Fibroblast of skin of right quadriceps (primary cell): ENCODE measurements at regions not wholly inside any gene's neighbourhood (a gene's known extent, or its start where the extent isn't known, plus 50 kb on each side); places are given as distances from the start of the nearest gene placed in this dataset.

ENCODE experiments used
- DNase-seq: peaks from one replicate; pipeline ENCODE4 v3.0.0-alpha.2; 2013

- DNase-seq = no peak
These were observed 80.3 kb upstream of the UQCRFS1 start for GRCh38 chr19:29293292-29293691.

DNA sequence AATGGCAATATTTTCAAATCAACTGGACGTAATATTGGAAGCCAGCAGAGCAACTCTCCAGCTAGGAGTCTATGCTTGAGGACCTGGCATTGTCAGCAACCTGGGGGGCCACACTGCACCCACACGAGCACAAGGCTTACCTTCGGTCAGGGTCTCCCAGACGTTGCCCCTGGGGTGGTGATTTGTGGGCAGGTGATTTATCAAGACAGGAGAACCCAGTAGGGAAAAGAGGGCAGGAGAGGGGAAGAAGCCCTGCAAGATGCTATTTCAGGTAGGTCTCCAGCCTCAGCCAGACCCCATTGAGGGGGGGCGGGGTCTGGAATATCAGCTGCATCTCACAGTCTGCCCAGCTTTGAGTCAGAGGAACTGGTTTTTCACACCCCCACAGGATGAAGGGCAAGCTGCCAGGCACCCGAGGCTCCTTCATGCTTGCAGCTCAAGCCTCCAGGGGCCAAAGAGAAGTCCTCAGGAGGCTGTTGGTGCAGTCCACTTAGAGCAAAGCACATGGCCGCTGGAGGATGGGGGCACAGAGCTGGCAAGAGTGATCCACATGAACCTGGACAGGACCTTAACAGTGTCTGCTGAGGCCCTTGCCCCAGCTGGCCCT, 80.9 kb upstream of the UQCRFS1 start:
- DNase-seq = no peak

- DNase-seq = peak; percentile 31
These were observed 81.4 kb upstream of the UQCRFS1 start for GRCh38 chr19:29294343-29294811.

DNA sequence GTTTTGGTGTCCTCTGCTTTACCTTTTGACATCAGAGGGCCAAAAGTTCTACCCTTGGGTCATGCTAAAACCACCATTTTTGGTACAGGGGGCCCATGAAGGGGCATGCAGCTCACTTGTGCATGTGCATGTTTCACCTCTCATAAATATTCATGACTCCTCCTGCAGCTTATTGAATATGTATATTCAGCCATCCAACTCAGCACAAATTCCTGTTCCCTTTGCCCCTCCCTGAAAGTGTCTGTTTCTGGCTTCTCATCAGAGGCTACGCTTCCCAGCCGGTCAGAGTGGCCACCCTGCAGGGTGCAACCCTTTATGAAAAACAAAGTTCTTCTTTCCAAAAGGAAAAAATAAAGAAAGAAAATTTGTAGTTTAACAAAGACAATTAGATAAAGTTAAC, 82.3 kb upstream of the UQCRFS1 start:
- DNase-seq = no peak

DNA sequence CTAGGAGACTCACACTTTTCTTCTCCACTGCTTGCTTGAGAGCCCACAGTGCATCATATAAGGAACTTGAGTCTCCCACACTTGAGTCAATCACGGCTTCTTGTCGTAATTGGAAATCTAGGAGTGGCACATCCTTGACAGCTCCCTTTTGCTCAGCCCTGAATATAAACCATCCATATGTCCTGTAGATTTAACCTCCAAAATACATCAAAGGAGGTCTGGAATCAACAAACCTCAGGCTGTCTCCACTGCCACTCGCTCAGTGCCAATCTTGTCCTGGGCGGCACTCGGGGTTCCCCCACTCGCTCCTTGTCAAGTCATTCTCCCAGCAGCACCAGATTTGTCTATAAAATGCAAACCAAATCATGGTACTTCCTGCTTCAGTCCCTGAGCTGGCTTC, 84.4 kb upstream of the UQCRFS1 start:
- DNase-seq = no peak

- no peak for DNase-seq
These were observed 86.7 kb upstream of the UQCRFS1 start for GRCh38 chr19:29299416-29300380.

DNA sequence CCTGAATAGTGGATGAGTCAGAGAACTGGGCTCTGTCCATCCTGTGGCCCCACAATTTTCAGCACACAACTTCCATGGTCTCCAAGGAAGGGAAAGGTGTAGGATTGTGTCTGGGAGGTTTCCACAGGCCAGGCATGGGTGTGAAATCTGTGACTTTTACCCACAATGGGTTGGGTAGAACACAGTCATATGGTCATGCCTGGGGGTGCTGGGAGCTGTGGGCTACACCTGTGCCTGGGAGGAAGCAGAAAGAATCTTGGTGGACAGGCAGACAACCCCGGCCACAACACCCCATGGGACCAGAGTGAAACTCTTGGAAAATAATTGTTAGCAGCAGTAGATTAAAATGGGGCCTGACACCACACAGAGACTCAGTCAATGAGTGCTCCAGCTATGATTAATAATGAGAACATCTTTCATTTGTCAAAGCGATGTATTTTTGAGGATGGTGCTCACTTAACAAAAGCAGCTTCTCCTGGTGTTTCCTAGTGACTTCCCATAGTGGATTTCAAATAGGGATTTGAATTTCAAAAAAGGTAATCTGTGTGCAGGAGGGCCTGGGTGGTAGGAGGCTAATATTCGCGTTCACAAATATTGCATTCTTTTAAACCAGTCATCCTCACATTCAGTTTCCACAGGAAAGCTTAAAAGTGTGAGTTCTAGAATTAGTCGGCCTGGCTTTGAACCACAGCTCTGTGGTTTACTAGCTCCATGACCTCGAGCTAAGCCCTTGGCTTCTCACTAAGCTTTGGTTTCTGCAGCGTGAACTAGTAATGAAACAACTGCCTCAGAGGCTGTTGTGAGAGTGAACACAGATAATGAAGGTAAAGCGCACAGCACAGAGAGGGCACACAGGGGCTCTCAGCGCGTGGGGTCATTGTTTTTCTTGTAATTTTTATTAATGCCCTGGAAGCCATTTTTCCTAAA, 89.3 kb upstream of the UQCRFS1 start:
- DNase-seq = no peak

- no peak for DNase-seq
These were observed 90.2 kb upstream of the UQCRFS1 start for GRCh38 chr19:29303069-29303718.

DNA sequence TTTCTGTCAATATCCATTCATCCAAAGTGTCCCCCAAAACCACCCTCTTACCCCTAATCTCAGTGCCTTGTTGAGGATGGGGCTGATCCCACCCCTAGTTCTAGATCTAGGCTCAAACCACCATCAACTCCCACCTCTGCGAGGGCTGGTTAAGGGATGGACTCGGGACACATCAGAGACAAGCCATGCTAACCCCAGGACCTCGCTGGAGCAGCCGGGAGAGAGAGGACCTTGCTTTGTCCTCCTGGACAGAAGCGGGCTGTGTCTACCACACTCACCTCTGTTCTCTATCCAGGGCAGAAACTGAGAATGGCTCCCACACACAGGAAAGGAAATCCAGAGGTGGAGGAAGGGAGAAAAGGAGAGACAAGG, 90.8 kb upstream of the UQCRFS1 start:
- no peak for DNase-seq

GRCh38 chr19:29305268-29305667, 92.3 kb upstream of the UQCRFS1 start:
- no peak for DNase-seq

DNA sequence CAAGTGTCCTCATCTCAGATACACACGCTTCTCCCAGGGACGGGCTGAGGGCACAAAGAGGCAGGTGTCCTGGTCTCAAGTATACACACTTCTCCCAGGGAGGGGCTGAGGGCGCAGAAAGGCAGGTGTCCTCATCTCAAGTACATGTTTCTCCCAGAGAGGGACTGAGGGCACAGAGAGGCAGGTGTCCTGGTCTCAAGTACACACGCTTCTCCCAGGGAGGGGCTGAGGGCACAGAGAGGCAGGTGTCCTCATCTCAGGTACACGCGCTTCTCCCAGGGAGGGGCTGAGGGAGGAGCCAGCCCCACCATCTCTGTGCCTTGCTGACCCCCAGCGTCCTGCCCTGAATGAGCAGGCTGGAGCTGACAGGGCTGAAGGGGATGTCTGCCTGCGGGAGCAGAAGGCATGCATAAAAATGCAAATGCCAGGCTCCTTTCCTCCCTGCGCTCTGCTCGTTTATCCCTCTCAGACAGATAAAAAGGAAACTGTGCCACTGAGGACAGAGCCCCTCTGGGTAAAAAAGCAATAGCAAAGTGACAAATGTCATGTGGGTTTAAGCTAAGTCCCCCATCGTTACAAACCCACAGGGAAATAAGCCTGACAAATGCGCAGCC, 96.1 kb upstream of the UQCRFS1 start:
- DNase-seq = no peak

DNA sequence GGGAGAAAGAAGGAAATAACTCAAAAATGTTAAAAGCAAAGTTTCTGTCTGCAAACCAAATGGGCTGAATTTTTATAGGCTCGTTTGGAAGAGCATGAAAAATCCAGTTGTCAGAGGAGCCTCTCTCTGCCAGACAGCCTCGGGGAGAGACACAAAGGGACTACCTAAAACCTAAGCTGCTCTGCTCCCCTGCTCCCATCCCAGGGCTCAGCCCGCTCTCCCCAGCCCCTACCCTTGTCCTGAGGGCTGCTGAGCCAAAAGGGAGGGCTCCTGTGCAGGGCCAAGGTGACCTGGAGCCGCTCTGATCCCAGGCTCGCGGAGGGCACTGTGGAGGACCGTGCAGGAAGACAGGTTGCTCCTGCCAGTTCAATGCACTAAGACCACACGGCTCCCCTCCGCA, 96.7 kb upstream of the UQCRFS1 start:
- DNase-seq = no peak

DNA sequence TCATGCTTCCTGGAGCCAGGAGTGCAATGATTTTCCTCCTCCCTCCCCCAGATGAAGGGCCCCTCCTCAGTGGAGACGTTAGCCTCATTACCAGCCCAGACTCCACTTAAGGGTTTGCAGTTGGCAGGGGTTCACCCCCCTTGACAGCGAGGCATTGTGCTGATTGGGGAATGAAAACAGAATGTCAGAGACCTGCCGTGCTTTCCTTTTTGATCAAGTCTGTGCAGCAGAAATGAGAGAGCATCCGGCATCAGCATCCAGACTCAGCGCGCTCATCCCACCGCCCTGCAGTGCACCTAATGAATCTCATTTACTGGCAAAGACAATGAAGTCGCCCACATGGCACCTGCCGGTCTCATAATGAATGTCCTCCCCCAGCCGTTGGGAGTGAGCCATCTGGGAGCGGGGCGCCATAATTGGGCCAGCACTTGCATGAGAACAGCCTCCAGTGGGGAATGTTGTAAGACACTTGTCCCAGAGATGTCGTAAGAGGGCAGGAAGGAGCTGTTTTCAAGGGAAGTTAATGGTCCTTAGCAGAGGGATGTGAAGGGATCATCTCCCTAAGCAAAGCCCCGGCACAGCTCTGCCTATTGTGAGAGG, 98.3 kb upstream of the UQCRFS1 start:
- no peak for DNase-seq

GRCh38 chr19:29315556-29316190, 102.7 kb upstream of the UQCRFS1 start:
- no peak for DNase-seq

DNA sequence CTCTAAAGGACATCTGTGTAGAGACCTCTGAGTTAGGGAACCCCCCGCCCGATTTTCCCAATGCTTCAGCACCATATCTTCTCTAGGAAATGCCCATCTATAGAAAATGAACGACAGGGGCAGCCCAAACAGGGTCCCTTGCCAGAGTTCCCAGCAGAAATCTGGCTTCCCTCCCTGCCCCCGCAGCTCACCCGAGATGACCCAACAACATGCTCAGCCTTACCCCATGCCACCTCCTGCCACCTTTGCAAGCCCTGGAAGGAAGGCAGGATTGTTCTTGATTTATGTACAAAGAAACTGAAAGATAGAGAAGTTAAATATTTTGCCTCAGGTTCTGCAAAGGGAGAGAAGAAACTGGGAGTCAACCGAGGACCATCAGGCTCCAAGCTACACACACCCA, 105.6 kb upstream of the UQCRFS1 start:
- DNase-seq = no peak

DNA sequence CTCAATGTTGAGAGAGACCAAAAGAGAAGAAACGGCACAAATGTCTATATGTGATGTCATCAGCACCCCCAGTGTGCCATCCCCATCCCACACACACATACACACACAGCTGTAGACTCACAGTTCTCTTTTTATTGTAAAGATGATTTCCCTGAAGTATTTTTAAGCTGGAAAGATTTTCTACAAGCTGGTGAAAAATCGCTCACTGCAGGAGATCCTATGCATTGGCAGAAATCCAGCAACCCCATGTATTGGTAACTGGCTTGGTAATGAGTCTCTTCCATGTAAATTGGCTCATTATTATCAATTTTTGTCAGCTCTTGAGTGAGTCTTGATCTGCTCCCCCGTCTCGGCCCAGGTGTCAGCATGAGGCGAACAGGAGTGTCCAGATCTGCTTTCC, 107.1 kb upstream of the UQCRFS1 start:
- DNase-seq = no peak

DNA sequence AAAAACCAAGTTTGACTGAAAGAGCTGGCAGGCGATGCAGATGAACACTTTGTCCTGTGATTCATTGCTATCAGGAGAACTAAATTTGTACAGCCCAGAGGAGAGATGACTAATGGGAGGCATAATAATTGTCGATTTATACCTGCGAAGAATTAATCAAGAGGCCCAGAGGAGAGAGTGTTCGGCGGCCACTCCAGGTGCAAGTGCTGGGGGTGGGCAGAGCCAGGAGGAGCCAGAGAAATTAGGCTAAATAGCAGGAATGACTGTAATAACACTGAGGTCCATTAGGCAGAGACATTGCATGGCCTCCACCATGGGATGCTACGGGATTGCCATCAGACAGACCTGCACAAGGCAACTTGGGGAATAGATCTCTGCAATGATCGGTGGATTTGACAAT, 107.7 kb upstream of the UQCRFS1 start:
- no peak for DNase-seq

GRCh38 chr19:29321116-29321515, 108.2 kb upstream of the UQCRFS1 start:
- DNase-seq = no peak

DNA sequence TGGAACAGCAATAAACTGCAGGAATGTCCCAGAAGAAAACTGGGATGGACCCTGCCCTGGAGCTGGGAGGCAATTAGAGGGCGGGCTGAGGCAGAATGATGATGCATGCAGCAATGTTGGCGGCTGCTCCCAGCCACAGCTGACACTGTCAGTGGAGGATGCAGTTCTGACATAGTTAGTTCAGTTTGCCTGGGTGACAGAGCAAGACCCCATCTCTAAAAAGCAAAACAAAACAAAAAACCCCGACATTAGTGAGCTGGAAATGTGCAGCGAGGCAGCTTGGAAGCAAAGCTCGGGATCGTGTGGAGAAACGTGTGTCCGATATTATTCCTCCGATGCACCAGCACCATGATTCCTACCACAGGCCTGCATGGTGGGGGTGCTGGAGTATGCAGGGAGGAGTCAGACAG, 110.1 kb upstream of the UQCRFS1 start:
- no peak for DNase-seq

DNA sequence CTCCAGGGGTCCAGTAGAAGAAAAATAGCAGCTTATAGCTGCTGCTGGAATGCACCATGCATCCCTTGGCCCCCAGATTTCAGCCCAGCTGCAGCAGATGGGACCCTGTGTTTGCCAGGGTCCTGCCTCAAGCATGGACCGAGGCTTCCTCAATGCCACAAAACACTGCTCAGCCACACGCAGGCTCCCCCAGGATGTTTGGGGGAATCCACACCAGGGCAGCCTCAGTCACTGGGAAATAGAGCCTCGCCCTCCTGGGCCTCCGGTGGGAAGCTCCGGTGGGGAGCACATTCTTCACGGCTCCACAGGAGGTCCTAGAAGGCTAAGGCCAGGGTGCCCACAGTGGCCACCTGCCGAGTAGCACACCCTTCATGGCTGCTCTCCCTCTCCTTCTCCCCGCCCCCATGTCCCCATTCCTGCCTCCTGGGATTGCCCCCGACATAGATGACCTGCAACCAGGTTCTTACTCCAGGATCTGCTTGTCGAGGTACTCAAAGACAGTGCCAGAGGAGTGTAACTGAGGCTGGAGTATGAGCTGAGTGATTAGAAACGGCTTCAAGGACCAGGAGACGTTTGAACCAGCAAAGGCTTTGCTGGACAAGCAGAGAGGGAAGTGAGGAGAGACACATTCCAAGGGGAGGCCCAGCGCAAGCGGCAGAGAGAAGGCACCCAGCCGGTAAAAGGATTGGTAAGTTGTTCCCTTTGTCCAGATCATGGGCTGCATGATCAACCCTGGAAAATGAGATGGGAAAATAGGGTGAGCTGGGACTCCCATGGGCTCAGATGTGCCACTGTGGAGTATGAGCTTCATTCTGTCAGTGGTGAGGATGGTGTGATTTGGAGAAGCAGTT, 110.7 kb upstream of the UQCRFS1 start:
- DNase-seq = no peak
